Subcutaneous abdominal adipose tissue (tissue), 5 donors: ENCODE measurements at regions not wholly inside any gene's neighbourhood (a gene's known extent, or its start where the extent isn't known, plus 50 kb on each side); places are given as distances from the start of the nearest gene placed in this dataset.
"Not testable (repeated sequence)": the region's sequence is repeated elsewhere in the genome, so short reads cannot be mapped to it uniquely, and the experiment has no call there.

Experiments used
- H3K27ac ChIP-seq: one replicate; pipeline ENCODE4 v1.7.0; 2013; ENCODE audit warnings: low read depth, mild to moderate bottlenecking, inconsistent platforms, low read length, moderate library complexity
- H3K27me3 ChIP-seq, 5 donors: one replicate each; pipeline ENCODE4 v1.7.0; 2013; ENCODE audit warnings: low read length in 5 of 5, inconsistent platforms in 1 of 5; ENCODE audit not compliant: control insufficient read depth in 5 of 5, insufficient read depth in 4 of 5
- H3K36me3 ChIP-seq, 5 donors: one replicate each; pipeline ENCODE4 v1.7.0; 2013; ENCODE audit warnings: low read length in 5 of 5; ENCODE audit not compliant: control insufficient read depth in 5 of 5, insufficient read depth in 5 of 5
- H3K4me1 ChIP-seq, 5 donors: one replicate each; pipeline ENCODE4 v1.7.0; 2013; ENCODE audit warnings: low read length in 5 of 5, mild to moderate bottlenecking in 3 of 5, moderate library complexity in 1 of 5; ENCODE audit not compliant: control insufficient read depth in 5 of 5, insufficient read depth in 5 of 5
- H3K4me3 ChIP-seq, 5 donors: one replicate each; pipeline ENCODE4 v1.7.0; 2013; ENCODE audit warnings: low read length in 5 of 5, low read depth in 1 of 5
- H3K9ac ChIP-seq, 5 donors: one replicate each; pipeline ENCODE4 v1.7.0; 2013; ENCODE audit warnings: low read length in 5 of 5, mild to moderate bottlenecking in 4 of 5, moderate library complexity in 3 of 5
- H3K9me3 ChIP-seq, 5 donors: one replicate each; pipeline ENCODE4 v1.7.0; 2013; ENCODE audit warnings: low read length in 5 of 5; ENCODE audit not compliant: control insufficient read depth in 5 of 5
- donor health status: healthy.
- donor health status: healthy.
- donor health status: healthy.
- donor health status: healthy.
- donor health status: healthy.

GRCh38 chr9:126066131-126066530, 260.5 kb upstream of the MVB12B start:
- H3K9me3 ChIP-seq, result peaks cover 0 to 6% (median 4%) of the 10 kb centered on the region in 5 donors

GRCh38 chr9:126067031-126067734, 259.4 kb upstream of the MVB12B start:
- Histone ChIP-seq H3K27ac (no peak overlapping the region), H3K9me3 (peaks cover 0 to 6% (median 4%) of the 10 kb centered on the region in 5 donors), H3K36me3 (no peaks in the 10 kb centered on the region), H3K4me1 (no peaks in the 10 kb centered on the region), H3K4me3 (no peak overlapping the region), H3K27me3 (peaks cover 0 to 27% (median 20%) of the 10 kb centered on the region in 5 donors), H3K9ac (no peak overlapping the region)

More at GRCh38 chr9:126066131-126066530, 260.5 kb upstream of the MVB12B start:
- Histone ChIP-seq H3K27ac (no peak overlapping the region), H3K4me3 (no peak overlapping the region), H3K9ac (no peak overlapping the region), H3K36me3 (no peaks in the 10 kb centered on the region), H3K27me3 (peaks cover 0 to 27% (median 21%) of the 10 kb centered on the region in 5 donors), H3K4me1 (no peaks in the 10 kb centered on the region)

GRCh38 chr9:126068534-126069230, 257.9 kb upstream of the MVB12B start:
- no peak overlapping the region for H3K9ac ChIP-seq

GRCh38 chr9:126069400-126069955, 257.2 kb upstream of the MVB12B start:
- Histone ChIP-seq H3K36me3 (no peaks in the 10 kb centered on the region), H3K27ac (no peak overlapping the region), H3K27me3 (peaks cover 0 to 27% (median 20%) of the 10 kb centered on the region in 5 donors), H3K4me3 (no peak overlapping the region), H3K9me3 (peaks cover 0 to 5% (median 0%) of the 10 kb centered on the region in 5 donors), H3K9ac (peak overlapping the region in 1 of 5 donors; percentile 15), H3K4me1 (no peaks in the 10 kb centered on the region)

More at GRCh38 chr9:126068534-126069230, 257.9 kb upstream of the MVB12B start:
- no peaks in the 10 kb centered on the region for H3K36me3 ChIP-seq
- peaks cover 0 to 27% (median 20%) of the 10 kb centered on the region in 5 donors for H3K27me3 ChIP-seq
- H3K27ac ChIP-seq, result no peak overlapping the region
- H3K4me1 ChIP-seq, result no peaks in the 10 kb centered on the region
- no peak overlapping the region for H3K4me3 ChIP-seq
- H3K9me3 ChIP-seq, result peaks cover 0 to 5% (median 0%) of the 10 kb centered on the region in 5 donors

GRCh38 chr9:126070058-126070655, 256.5 kb upstream of the MVB12B start:
- Histone ChIP-seq H3K27me3 (peaks cover 0 to 27% (median 20%) of the 10 kb centered on the region in 5 donors), H3K4me1 (no peaks in the 10 kb centered on the region), H3K36me3 (no peaks in the 10 kb centered on the region), H3K4me3 (no peak overlapping the region), H3K27ac (no peak overlapping the region), H3K9me3 (peaks cover 0 to 5% (median 0%) of the 10 kb centered on the region in 5 donors), H3K9ac (no peak overlapping the region)

- Histone ChIP-seq H3K4me3 (no peak overlapping the region), H3K4me1 (no peaks in the 10 kb centered on the region), H3K27ac (no peak overlapping the region)
These were observed 255.4 kb upstream of the MVB12B start for GRCh38 chr9:126071076-126071750.

GRCh38 chr9:126077656-126078055, 249.0 kb upstream of the MVB12B start:
- not testable (repeated sequence) for H3K4me1 ChIP-seq, H3K27ac ChIP-seq

More at GRCh38 chr9:126071076-126071750, 255.4 kb upstream of the MVB12B start:
- Histone ChIP-seq H3K27me3 (peaks cover 0 to 24% (median 17%) of the 10 kb centered on the region in 5 donors), H3K9me3 (peaks cover 0 to 5% (median 0%) of the 10 kb centered on the region in 5 donors), H3K9ac (no peak overlapping the region), H3K36me3 (no peaks in the 10 kb centered on the region)

GRCh38 chr9:126080641-126081040, 246.0 kb upstream of the MVB12B start:
- peaks cover 0 to 4% (median 0%) of the 10 kb centered on the region in 5 donors for H3K4me1 ChIP-seq
- peaks cover 0 to 14% (median 0%) of the 10 kb centered on the region in 5 donors for H3K27me3 ChIP-seq
- H3K9me3 ChIP-seq, result no peaks in the 10 kb centered on the region
- no peak overlapping the region for H3K27ac ChIP-seq
- H3K36me3 ChIP-seq, result no peaks in the 10 kb centered on the region
- H3K9ac ChIP-seq, result no peak overlapping the region
- no peak overlapping the region for H3K4me3 ChIP-seq

More at GRCh38 chr9:126077656-126078055, 249.0 kb upstream of the MVB12B start:
- H3K4me3 ChIP-seq, H3K9me3 ChIP-seq, H3K27me3 ChIP-seq, H3K9ac ChIP-seq, H3K36me3 ChIP-seq: not testable (repeated sequence)

- no peaks in the 10 kb centered on the region for H3K36me3 ChIP-seq
- no peak overlapping the region for H3K27ac ChIP-seq
- H3K9ac ChIP-seq, result no peak overlapping the region
- peaks cover 0 to 4% (median 0%) of the 10 kb centered on the region in 5 donors for H3K4me1 ChIP-seq
- H3K9me3 ChIP-seq, result no peaks in the 10 kb centered on the region
- H3K27me3 ChIP-seq, result peaks cover 0 to 14% (median 0%) of the 10 kb centered on the region in 5 donors
- no peak overlapping the region for H3K4me3 ChIP-seq
These were observed 244.9 kb upstream of the MVB12B start for GRCh38 chr9:126081746-126082145.
